ENCODE measurements at regions not wholly inside any gene's neighbourhood (a gene's known extent, or its start where the extent isn't known, plus 50 kb on each side); places are given as distances from the start of the nearest gene placed in this dataset.

DNA sequence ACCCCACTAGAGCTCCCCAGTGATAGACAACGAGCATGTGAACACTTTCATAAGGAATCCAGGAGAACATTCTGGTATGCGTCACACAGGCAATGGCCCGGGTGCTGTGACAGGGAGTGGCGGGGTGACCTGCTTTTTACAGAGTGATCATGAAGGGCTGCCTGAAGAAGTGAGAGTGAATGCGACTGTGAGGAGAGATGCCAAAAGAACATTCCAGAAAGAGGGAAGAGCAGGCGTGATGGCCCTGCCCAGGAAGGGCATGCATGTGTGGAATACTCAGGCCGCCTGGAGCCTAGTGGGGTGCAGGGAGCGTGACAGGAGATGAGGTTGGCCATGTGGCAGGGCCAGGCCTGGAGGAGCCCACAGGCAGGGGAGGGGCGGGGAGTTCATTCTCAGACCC is 53.8 kb downstream of the FZD10 start:
- H3K27me3 ChIP-seq (ENCODE audit: control insufficient read depth, insufficient read depth, low read length), result no peaks in the 10 kb centered on the region
- H3K9ac ChIP-seq (ENCODE audit: low read length in 3 of 3), result no peak overlapping the region
- H3K4me1 ChIP-seq (ENCODE audit: control insufficient read depth in 2 of 3, insufficient read depth in 2 of 3, low read depth in 1 of 3, low read length in 3 of 3), result no peaks in the 10 kb centered on the region
- H3K9me3 ChIP-seq (ENCODE audit: control insufficient read depth in 2 of 3, insufficient read depth in 1 of 3, low read length in 3 of 3), result no peaks in the 10 kb centered on the region
- DNase-seq (no peak), FAIRE-seq (no peak)
- TF ChIP-seq, protein P1, sequence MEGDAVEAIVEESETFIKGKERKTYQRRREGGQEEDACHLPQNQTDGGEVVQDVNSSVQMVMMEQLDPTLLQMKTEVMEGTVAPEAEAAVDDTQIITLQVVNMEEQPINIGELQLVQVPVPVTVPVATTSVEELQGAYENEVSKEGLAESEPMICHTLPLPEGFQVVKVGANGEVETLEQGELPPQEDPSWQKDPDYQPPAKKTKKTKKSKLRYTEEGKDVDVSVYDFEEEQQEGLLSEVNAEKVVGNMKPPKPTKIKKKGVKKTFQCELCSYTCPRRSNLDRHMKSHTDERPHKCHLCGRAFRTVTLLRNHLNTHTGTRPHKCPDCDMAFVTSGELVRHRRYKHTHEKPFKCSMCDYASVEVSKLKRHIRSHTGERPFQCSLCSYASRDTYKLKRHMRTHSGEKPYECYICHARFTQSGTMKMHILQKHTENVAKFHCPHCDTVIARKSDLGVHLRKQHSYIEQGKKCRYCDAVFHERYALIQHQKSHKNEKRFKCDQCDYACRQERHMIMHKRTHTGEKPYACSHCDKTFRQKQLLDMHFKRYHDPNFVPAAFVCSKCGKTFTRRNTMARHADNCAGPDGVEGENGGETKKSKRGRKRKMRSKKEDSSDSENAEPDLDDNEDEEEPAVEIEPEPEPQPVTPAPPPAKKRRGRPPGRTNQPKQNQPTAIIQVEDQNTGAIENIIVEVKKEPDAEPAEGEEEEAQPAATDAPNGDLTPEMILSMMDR (IDR thresholded peaks at IDR 0.05; ENCODE audit: borderline replicate concordance, extremely low read depth, insufficient read depth), result no peak
- no peaks in the 10 kb centered on the region for H3K36me3 ChIP-seq (ENCODE audit: control insufficient read depth in 2 of 3, insufficient read depth in 3 of 3, low read length in 3 of 3)
- intact Hi-C loops (cut with DNase I), result no loop called here
- no peak overlapping the region for H3K4me3 ChIP-seq (ENCODE audit: low read length in 3 of 3)
- H3K27ac ChIP-seq (ENCODE audit: low read depth in 2 of 2, low read length in 2 of 2), result no peak overlapping the region

- Histone ChIP-seq H3K4me1 (ENCODE audit: control insufficient read depth in 2 of 3, insufficient read depth in 2 of 3, low read depth in 1 of 3, low read length in 3 of 3) (no peaks in the 10 kb centered on the region), H3K4me3 (ENCODE audit: low read length in 3 of 3) (no peak overlapping the region), H3K9me3 (ENCODE audit: control insufficient read depth in 2 of 3, insufficient read depth in 1 of 3, low read length in 3 of 3) (no peaks in the 10 kb centered on the region), H3K9ac (ENCODE audit: low read length in 3 of 3) (no peak overlapping the region), H3K36me3 (ENCODE audit: control insufficient read depth in 2 of 3, insufficient read depth in 3 of 3, low read length in 3 of 3) (no peaks in the 10 kb centered on the region), H3K27ac (ENCODE audit: low read depth in 2 of 2, low read length in 2 of 2) (no peak overlapping the region), H3K27me3 (ENCODE audit: control insufficient read depth, insufficient read depth, low read length) (no peaks in the 10 kb centered on the region)
- FAIRE-seq (no peak), DNase-seq (no peak)
- intact Hi-C loops (cut with DNase I), result no loop called here
- TF ChIP-seq, protein P1 (IDR thresholded peaks at IDR 0.05; ENCODE audit: borderline replicate concordance, extremely low read depth, insufficient read depth), result no peak
Measured at GRCh38 chr12:130218682-130219081, 56.4 kb downstream of the FZD10 start.

DNA sequence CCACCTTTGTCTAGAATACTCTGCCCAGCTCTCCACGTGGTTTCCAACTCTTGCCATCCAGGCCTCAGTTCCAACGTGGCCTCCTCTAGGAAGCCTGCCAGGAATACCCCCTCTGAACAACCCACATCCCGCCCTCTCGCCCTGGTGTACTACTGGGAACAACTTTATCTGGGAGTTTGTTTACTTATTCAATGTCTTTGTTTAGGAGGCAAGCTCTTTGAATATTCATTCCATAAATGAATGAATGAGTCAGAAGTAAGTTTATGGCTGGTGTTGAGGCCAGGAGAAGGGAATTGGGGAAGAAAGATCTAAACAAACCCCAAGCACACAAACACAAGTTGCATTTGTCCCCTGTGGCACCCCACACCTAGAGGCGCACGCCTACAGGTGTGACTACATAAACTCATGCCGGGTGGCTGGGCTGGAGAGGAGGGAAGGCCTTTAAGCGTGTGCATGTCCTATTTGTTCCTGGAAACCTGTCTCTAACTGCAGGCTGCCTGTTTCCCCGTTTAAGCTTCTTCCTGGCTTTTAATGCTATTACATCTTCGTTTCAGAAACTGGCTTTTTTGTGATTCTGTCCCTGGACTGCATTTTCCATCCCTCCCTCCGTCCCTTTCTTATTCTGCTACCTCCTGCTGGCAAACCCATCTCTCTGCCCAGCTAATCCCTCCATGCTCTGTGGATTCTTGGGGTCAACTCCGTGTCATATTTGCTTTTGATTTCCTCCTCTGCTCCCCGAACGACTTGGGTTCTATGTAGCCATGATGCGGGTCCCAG is 57.9 kb downstream of the FZD10 start:
- peaks cover 0 to 4% (median 0%) of the 10 kb centered on the region in 3 donors for H3K9me3 ChIP-seq (ENCODE audit: control insufficient read depth in 2 of 3, insufficient read depth in 1 of 3, low read length in 3 of 3)
- H3K9ac ChIP-seq (ENCODE audit: low read length in 3 of 3), result no peak overlapping the region
- no peaks in the 10 kb centered on the region for H3K36me3 ChIP-seq (ENCODE audit: control insufficient read depth in 2 of 3, insufficient read depth in 3 of 3, low read length in 3 of 3)
- intact Hi-C loops (cut with DNase I), result no loop called here
- H3K27me3 ChIP-seq (ENCODE audit: control insufficient read depth, insufficient read depth, low read length), result no peaks in the 10 kb centered on the region
- no peaks in the 10 kb centered on the region for H3K4me1 ChIP-seq (ENCODE audit: control insufficient read depth in 2 of 3, insufficient read depth in 2 of 3, low read depth in 1 of 3, low read length in 3 of 3)
- FAIRE-seq, result no peak
- H3K27ac ChIP-seq (ENCODE audit: low read depth in 2 of 2, low read length in 2 of 2), result no peak overlapping the region
- peak in 1 of 5 donors; percentile 23 for DNase-seq
- TF ChIP-seq, protein P1 (IDR thresholded peaks at IDR 0.05; ENCODE audit: borderline replicate concordance, extremely low read depth, insufficient read depth), result no peak
- H3K4me3 ChIP-seq (ENCODE audit: low read length in 3 of 3), result no peak overlapping the region
